ENCODE measurements at regions not wholly inside any gene's neighbourhood (a gene's known extent, or its start where the extent isn't known, plus 50 kb on each side); places are given as distances from the start of the nearest gene placed in this dataset.
"Not testable (repeated sequence)": the region's sequence is repeated elsewhere in the genome, so short reads cannot be mapped to it uniquely, and the experiment has no call there.

DNA sequence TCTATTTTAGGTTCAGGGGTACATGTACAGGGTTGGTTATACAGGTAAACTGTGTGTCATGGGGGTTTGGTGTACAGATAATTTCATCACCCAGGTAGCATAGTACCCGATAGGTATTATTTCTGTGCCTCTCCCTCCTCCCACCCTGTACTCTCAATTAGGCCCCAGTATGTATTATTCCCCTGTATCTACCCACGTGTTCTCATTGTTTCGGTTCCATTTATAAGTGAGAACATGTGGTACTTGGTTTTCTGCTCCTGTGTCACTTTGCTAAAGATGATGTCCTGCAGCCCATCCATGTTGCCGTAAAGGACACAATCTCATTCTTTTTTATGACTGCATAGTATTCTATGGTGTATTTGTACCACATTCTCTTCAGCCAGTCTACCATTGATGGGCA, 96.8 kb upstream of the SLC24A2 start:
- H3K4me3 ChIP-seq (ENCODE audit: low read length in 2 of 2), result no peak overlapping the region

GRCh38 chr9:19879062-19879461, 90.2 kb upstream of the SLC24A2 start:
- no peak overlapping the region for H3K9ac ChIP-seq (ENCODE audit: low read length in 2 of 2)
- H3K27ac ChIP-seq (ENCODE audit: low read length), result no peak overlapping the region
- H3K9me3 ChIP-seq (ENCODE audit: control insufficient read depth in 2 of 2, low read length in 2 of 2), result no peaks in the 10 kb centered on the region
- H3K4me3 ChIP-seq (ENCODE audit: low read length in 2 of 2), result no peak overlapping the region
- no peaks in the 10 kb centered on the region for H3K4me1 ChIP-seq (ENCODE audit: control insufficient read depth, insufficient read depth, low read length)
- H3K27me3 ChIP-seq (ENCODE audit: control insufficient read depth in 1 of 2, insufficient read depth in 2 of 2, low read length in 2 of 2), result no peaks in the 10 kb centered on the region
- no peaks in the 10 kb centered on the region for H3K36me3 ChIP-seq (ENCODE audit: control insufficient read depth in 2 of 2, insufficient read depth in 2 of 2, low read length in 2 of 2)

More for the DNA sequence above, 96.8 kb upstream of the SLC24A2 start:
- Histone ChIP-seq H3K4me1 (ENCODE audit: control insufficient read depth, insufficient read depth, low read length) (no peaks in the 10 kb centered on the region), H3K9me3 (ENCODE audit: control insufficient read depth in 2 of 2, low read length in 2 of 2) (peaks cover 2% of the 10 kb centered on the region in 2 donors), H3K9ac (ENCODE audit: low read length in 2 of 2) (no peak overlapping the region), H3K36me3 (ENCODE audit: control insufficient read depth in 2 of 2, insufficient read depth in 2 of 2, low read length in 2 of 2) (no peaks in the 10 kb centered on the region), H3K27ac (ENCODE audit: low read length) (no peak overlapping the region), H3K27me3 (ENCODE audit: control insufficient read depth in 1 of 2, insufficient read depth in 2 of 2, low read length in 2 of 2) (no peaks in the 10 kb centered on the region)

GRCh38 chr9:19876569-19877316, 87.9 kb upstream of the SLC24A2 start:
- Histone ChIP-seq H3K36me3 (ENCODE audit: control insufficient read depth in 2 of 2, insufficient read depth in 2 of 2, low read length in 2 of 2) (no peaks in the 10 kb centered on the region), H3K9ac (ENCODE audit: low read length in 2 of 2) (no peak overlapping the region), H3K27ac (ENCODE audit: low read length) (no peak overlapping the region), H3K4me3 (ENCODE audit: low read length in 2 of 2) (no peak overlapping the region), H3K27me3 (ENCODE audit: control insufficient read depth in 1 of 2, insufficient read depth in 2 of 2, low read length in 2 of 2) (no peaks in the 10 kb centered on the region), H3K9me3 (ENCODE audit: control insufficient read depth in 2 of 2, low read length in 2 of 2) (peaks cover 0 to 4% of the 10 kb centered on the region in 2 donors), H3K4me1 (ENCODE audit: control insufficient read depth, insufficient read depth, low read length) (no peaks in the 10 kb centered on the region)

- H3K27ac ChIP-seq (ENCODE audit: low read length), result no peak overlapping the region
- no peaks in the 10 kb centered on the region for H3K27me3 ChIP-seq (ENCODE audit: control insufficient read depth in 1 of 2, insufficient read depth in 2 of 2, low read length in 2 of 2)
- no peaks in the 10 kb centered on the region for H3K4me1 ChIP-seq (ENCODE audit: control insufficient read depth, insufficient read depth, low read length)
- no peak overlapping the region for H3K9ac ChIP-seq (ENCODE audit: low read length in 2 of 2)
- H3K4me3 ChIP-seq (ENCODE audit: low read length in 2 of 2), result no peak overlapping the region
- no peaks in the 10 kb centered on the region for H3K36me3 ChIP-seq (ENCODE audit: control insufficient read depth in 2 of 2, insufficient read depth in 2 of 2, low read length in 2 of 2)
- H3K9me3 ChIP-seq (ENCODE audit: control insufficient read depth in 2 of 2, low read length in 2 of 2), result peaks cover 0 to 5% of the 10 kb centered on the region in 2 donors
Observed at GRCh38 chr9:19875291-19875920, 86.6 kb upstream of the SLC24A2 start.

DNA sequence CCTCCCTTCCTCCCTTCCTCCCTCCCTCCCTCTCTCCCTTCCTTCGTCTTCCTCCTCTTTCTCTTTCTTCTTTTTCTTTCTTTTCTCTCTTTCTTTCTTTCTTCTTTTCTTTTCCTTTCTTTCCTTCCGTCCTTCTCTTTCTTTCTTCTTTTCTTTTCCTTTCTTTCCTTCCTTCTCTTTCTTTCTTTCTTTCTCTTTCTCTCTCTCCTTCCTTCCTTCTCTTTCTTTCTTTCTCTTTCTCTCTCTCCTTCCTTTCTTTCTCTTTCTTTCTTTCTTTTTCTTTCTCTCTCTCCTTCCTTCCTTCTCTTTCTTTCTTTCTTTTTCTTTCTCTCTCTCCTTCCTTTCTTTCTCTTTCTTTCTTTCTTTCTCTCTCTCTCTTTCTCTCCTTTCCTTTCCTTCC, 84.4 kb upstream of the SLC24A2 start:
- not testable (repeated sequence) for H3K36me3 ChIP-seq (ENCODE audit: control insufficient read depth in 2 of 2, insufficient read depth in 2 of 2, low read length in 2 of 2); H3K4me3 ChIP-seq (ENCODE audit: low read length in 2 of 2); H3K27ac ChIP-seq (ENCODE audit: low read length); H3K4me1 ChIP-seq (ENCODE audit: control insufficient read depth, insufficient read depth, low read length); H3K9me3 ChIP-seq (ENCODE audit: control insufficient read depth in 2 of 2, low read length in 2 of 2); H3K9ac ChIP-seq (ENCODE audit: low read length in 2 of 2); H3K27me3 ChIP-seq (ENCODE audit: control insufficient read depth in 1 of 2, insufficient read depth in 2 of 2, low read length in 2 of 2)

- Histone ChIP-seq H3K4me3 (ENCODE audit: low read length in 2 of 2) (no peak overlapping the region), H3K9ac (ENCODE audit: low read length in 2 of 2) (no peak overlapping the region), H3K27ac (ENCODE audit: low read length) (no peak overlapping the region), H3K4me1 (ENCODE audit: control insufficient read depth, insufficient read depth, low read length) (no peaks in the 10 kb centered on the region), H3K9me3 (ENCODE audit: control insufficient read depth in 2 of 2, low read length in 2 of 2) (peaks cover 0 to 5% of the 10 kb centered on the region in 2 donors), H3K36me3 (ENCODE audit: control insufficient read depth in 2 of 2, insufficient read depth in 2 of 2, low read length in 2 of 2) (no peaks in the 10 kb centered on the region), H3K27me3 (ENCODE audit: control insufficient read depth in 1 of 2, insufficient read depth in 2 of 2, low read length in 2 of 2) (no peaks in the 10 kb centered on the region)
Observed at GRCh38 chr9:19870988-19871387, 82.2 kb upstream of the SLC24A2 start.

DNA sequence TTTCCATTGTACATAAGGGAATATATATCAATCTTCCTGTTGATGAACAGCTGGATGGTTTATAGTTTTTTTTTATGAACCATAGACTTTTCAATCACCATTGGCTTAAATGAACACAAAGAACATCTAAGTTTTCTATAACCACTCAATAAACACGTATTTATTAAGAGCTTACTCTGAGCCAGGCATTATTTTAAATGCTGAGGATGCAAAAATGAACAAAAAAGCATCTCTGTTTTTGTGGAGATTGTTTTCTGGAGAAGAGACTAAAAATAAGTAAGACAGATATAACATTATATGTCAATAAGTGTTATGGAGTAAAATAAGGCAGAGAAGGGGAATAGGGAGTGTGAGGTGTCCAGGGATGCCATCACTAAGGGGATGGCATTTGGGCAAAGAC, 52.1 kb upstream of the SLC24A2 start:
- no peaks in the 10 kb centered on the region for H3K9me3 ChIP-seq (ENCODE audit: control insufficient read depth in 2 of 2, low read length in 2 of 2)
- H3K27ac ChIP-seq (ENCODE audit: low read length), result no peak overlapping the region
- no peaks in the 10 kb centered on the region for H3K4me1 ChIP-seq (ENCODE audit: control insufficient read depth, insufficient read depth, low read length)
- no peak overlapping the region for H3K9ac ChIP-seq (ENCODE audit: low read length in 2 of 2)
- no peaks in the 10 kb centered on the region for H3K36me3 ChIP-seq (ENCODE audit: control insufficient read depth in 2 of 2, insufficient read depth in 2 of 2, low read length in 2 of 2)
- H3K4me3 ChIP-seq (ENCODE audit: low read length in 2 of 2), result no peak overlapping the region
- no peaks in the 10 kb centered on the region for H3K27me3 ChIP-seq (ENCODE audit: control insufficient read depth in 1 of 2, insufficient read depth in 2 of 2, low read length in 2 of 2)

Measured in stomach smooth muscle (tissue), 2 donors.